H1 (cell line): ENCODE measurements at regions not wholly inside any gene's neighbourhood (a gene's known extent, or its start where the extent isn't known, plus 50 kb on each side); places are given as distances from the start of the nearest gene placed in this dataset.

ENCODE experiments used
- CTCF ChIA-PET: fragments of 300-600 bp; sonication (Branson Sonifier 250); formaldehyde crosslinking; loops from one replicate; lab custom pipeline; 2021; ENCODE audit not compliant: partially characterized antibody; lab: Charles Lee
- POLR2A ChIA-PET: fragments of 300-600 bp; sonication (Branson Sonifier 250); formaldehyde crosslinking; loops from one replicate; lab custom pipeline; 2021; ENCODE audit warnings: inconsistent platforms; ENCODE audit not compliant: partially characterized antibody; lab: Charles Lee
- DNase-seq, 2 experiments: peaks; one replicate each; pipeline versions ENCODE4 v3.0.0 to v3.0.0-alpha.2; 2010 to 2022; ENCODE audit warnings: low spot score in 2 of 2, low read depth in 1 of 2, mixed read lengths in 1 of 2
- FAIRE-seq: peaks from 2 replicates; lab custom pipeline; 2011; peaks lifted over from hg19 to GRCh38; lab: Jason Lieb, UNC
- H2AFZ ChIP-seq: 2 replicates; pipeline ENCODE4 v1.8.1; 2012; ENCODE audit warnings: low read length, inconsistent platforms
- H2AK5ac ChIP-seq: 2 replicates; pipeline ENCODE4 v1.6.1; 2013; ENCODE audit warnings: low read depth, low read length
- H2BK120ac ChIP-seq: replicated peaks from 2 replicates; pipeline ENCODE3; 2013; ENCODE audit warnings: low read depth, low read length, inconsistent platforms
- H2BK12ac ChIP-seq: 2 replicates; pipeline ENCODE4 v1.6.1; 2013; ENCODE audit warnings: low read depth, low read length
- H2BK15ac ChIP-seq: 2 replicates; pipeline ENCODE4 v1.6.1; 2013; ENCODE audit warnings: low read length
- H2BK20ac ChIP-seq: 2 replicates; pipeline ENCODE4 v1.6.1; 2013; ENCODE audit warnings: low read length
- H2BK5ac ChIP-seq: 2 replicates; pipeline ENCODE4 v1.6.1; 2013; ENCODE audit warnings: low read depth, low read length
- H3K14ac ChIP-seq: 2 replicates; pipeline ENCODE4 v1.6.1; 2013; ENCODE audit warnings: inconsistent platforms; ENCODE audit not compliant: insufficient read length
- H3K18ac ChIP-seq: 2 replicates; pipeline ENCODE4 v1.6.1; 2013; ENCODE audit warnings: low read length; ENCODE audit errors: extremely low read depth
- H3K23ac ChIP-seq: 2 replicates; pipeline ENCODE4 v1.6.1; 2013; ENCODE audit warnings: inconsistent platforms; ENCODE audit not compliant: insufficient read length
- H3K23me2 ChIP-seq: 2 replicates; pipeline ENCODE4 v1.6.1; 2013; ENCODE audit warnings: low read depth, low read length
- H3K27ac ChIP-seq: 2 replicates; pipeline ENCODE4 v1.6.1; 2011; ENCODE audit warnings: low read depth, low read length, inconsistent platforms
- H3K27me3 ChIP-seq, 4 experiments: replicated peaks in 1 of 4; 1 replicate in 1 of 4; 2 replicates in 3 of 4; pipeline versions ENCODE4 v1.6.1 to v1.8.1; 2011 to 2013; ENCODE audit warnings: low read length in 3 of 4, mild to moderate bottlenecking in 3 of 4, inconsistent platforms in 2 of 4, mixed read lengths in 2 of 4, moderate library complexity in 1 of 4; ENCODE audit not compliant: control insufficient read depth in 3 of 4, insufficient read depth in 3 of 4; ENCODE audit errors: extremely low read depth in 1 of 4
- H3K36me3 ChIP-seq, 4 experiments: 2 replicates each; pipeline versions ENCODE4 v1.6.1 to v1.8.1; 2011 to 2013; ENCODE audit warnings: mild to moderate bottlenecking in 4 of 4, low read length in 3 of 4, moderate library complexity in 2 of 4, control low read depth in 1 of 4, inconsistent platforms in 1 of 4; ENCODE audit not compliant: insufficient read depth in 4 of 4, control insufficient read depth in 2 of 4
- H3K4ac ChIP-seq: replicated peaks from 2 replicates; pipeline ENCODE3; 2013; ENCODE audit warnings: low read length, low read depth, mixed read lengths, inconsistent platforms; ENCODE audit not compliant: insufficient read length
- H3K4me1 ChIP-seq, 4 experiments: replicated peaks in 1 of 4; 1 replicate in 1 of 4; 2 replicates in 3 of 4; pipeline versions ENCODE4 v1.6.1 to v1.8.1; 2011 to 2013; ENCODE audit warnings: low read length in 3 of 4, inconsistent platforms in 2 of 4, mixed read lengths in 1 of 4; ENCODE audit not compliant: insufficient read depth in 4 of 4, control insufficient read depth in 3 of 4
- H3K4me2 ChIP-seq, 2 experiments: 2 replicates each; pipeline versions ENCODE4 v1.6.1 to v1.8.1; 2011 to 2013; ENCODE audit warnings: low read depth in 2 of 2, low read length in 2 of 2, control low read depth in 1 of 2, inconsistent platforms in 1 of 2, mild to moderate bottlenecking in 1 of 2; ENCODE audit not compliant: insufficient read depth in 1 of 2
- H3K4me3 ChIP-seq, 4 experiments: fragments of 200-600, 300-600 bp in 1 of 4; sonication (generic), shearing (Covaris generic), sonication (Bioruptor Twin) in 1 of 4; 2 replicates each; pipeline versions ENCODE4 v1.5.1 to v1.8.1; 2011 to 2016; ENCODE audit warnings: low read length in 4 of 4, low read depth in 3 of 4, control low read depth in 2 of 4, inconsistent platforms in 2 of 4, mild to moderate bottlenecking in 2 of 4, mixed read lengths in 1 of 4, moderate library complexity in 1 of 4; ENCODE audit not compliant: insufficient read depth in 2 of 4; ENCODE audit errors: extremely low read depth in 1 of 4
- H3K56ac ChIP-seq: replicated peaks from 2 replicates; pipeline ENCODE3; 2013; ENCODE audit warnings: low read depth, mild to moderate bottlenecking, mixed read lengths, low read length, inconsistent platforms; ENCODE audit not compliant: insufficient read length
- H3K79me1 ChIP-seq: 2 replicates; pipeline ENCODE4 v1.6.1; 2013; ENCODE audit warnings: low read depth, low read length, control low read depth
- H3K79me2 ChIP-seq, 2 experiments: 2 replicates each; pipeline versions ENCODE4 v1.6.1 to v1.8.1; 2012 to 2013; ENCODE audit warnings: low read length in 2 of 2, mild to moderate bottlenecking in 2 of 2, inconsistent platforms in 1 of 2; ENCODE audit not compliant: insufficient read depth in 2 of 2, control insufficient read depth in 1 of 2
- H3K9ac ChIP-seq, 4 experiments: replicated peaks in 1 of 4; 1 replicate in 1 of 4; 2 replicates in 3 of 4; pipeline versions ENCODE4 v1.6.1 to v1.8.1; 2011 to 2013; ENCODE audit warnings: low read depth in 3 of 4, low read length in 3 of 4, control low read depth in 2 of 4, mild to moderate bottlenecking in 2 of 4, moderate library complexity in 2 of 4, inconsistent platforms in 1 of 4; ENCODE audit errors: extremely low read depth in 1 of 4
- H3K9me3 ChIP-seq, 2 experiments: 2 replicates each; pipeline versions ENCODE4 v1.6.1 to v1.8.1; 2012 to 2013; ENCODE audit warnings: mild to moderate bottlenecking in 2 of 2, moderate library complexity in 2 of 2, control low read depth in 1 of 2, inconsistent platforms in 1 of 2, low read depth in 1 of 2, low read length in 1 of 2, mixed read lengths in 1 of 2; ENCODE audit not compliant: insufficient read depth in 2 of 2
- H4K20me1 ChIP-seq, 2 experiments: replicated peaks in 1 of 2; 2 replicates each; pipeline versions ENCODE3 to v1.8.1; 2011 to 2013; ENCODE audit warnings: inconsistent platforms in 2 of 2, low read length in 2 of 2, mild to moderate bottlenecking in 1 of 2; ENCODE audit not compliant: insufficient read depth in 2 of 2, control insufficient read depth in 1 of 2
- H4K5ac ChIP-seq: 2 replicates; pipeline ENCODE4 v1.6.1; 2013; ENCODE audit warnings: low read length, low read depth, mixed read lengths, inconsistent platforms; ENCODE audit not compliant: insufficient read length
- H4K8ac ChIP-seq: 2 replicates; pipeline ENCODE4 v1.8.0; 2013; ENCODE audit warnings: mild to moderate bottlenecking, moderate library complexity, low read length, inconsistent platforms; ENCODE audit not compliant: insufficient read depth; ENCODE audit errors: extremely low read depth
- H4K91ac ChIP-seq: replicated peaks from 2 replicates; pipeline ENCODE3; 2013; ENCODE audit warnings: low read length, mixed read lengths, inconsistent platforms; ENCODE audit not compliant: insufficient read length
- POLR2AphosphoS5 ChIP-seq: IDR thresholded peaks from 2 replicates; pipeline ENCODE4 v1.6.1; 2011; ENCODE audit warnings: low read depth, low read length
- POU5F1 ChIP-seq: IDR thresholded peaks from 2 replicates; pipeline ENCODE4 v1.6.1; 2011; ENCODE audit warnings: low read depth, mild to moderate bottlenecking, low read length, moderate library complexity
- SP2 ChIP-seq: IDR thresholded peaks from 2 replicates; pipeline ENCODE4 v1.6.1; 2012; ENCODE audit warnings: mild to moderate bottlenecking, low read length, inconsistent platforms
- WGBS, 2 experiments: shearing (Covaris generic) in 1 of 2; methylation state at CpG; one replicate each; pipeline versions ENCODE4 v1.1.6 to v1.1.7; 2013 to 2015; ENCODE audit warnings: low lambda C conversion rate in 2 of 2, mixed read lengths in 2 of 2, inconsistent platforms in 1 of 2, low coverage in 1 of 2, missing lambda C conversion rate in 1 of 2; ENCODE audit not compliant: insufficient replicate concordance in 2 of 2, insufficient coverage in 1 of 2, insufficient read length in 1 of 2; ENCODE audit errors: extremely low coverage in 1 of 2, missing lambda C conversion rate in 1 of 2; 5-methylcytosine and 5-hydroxymethylcytosine counted together

DNA sequence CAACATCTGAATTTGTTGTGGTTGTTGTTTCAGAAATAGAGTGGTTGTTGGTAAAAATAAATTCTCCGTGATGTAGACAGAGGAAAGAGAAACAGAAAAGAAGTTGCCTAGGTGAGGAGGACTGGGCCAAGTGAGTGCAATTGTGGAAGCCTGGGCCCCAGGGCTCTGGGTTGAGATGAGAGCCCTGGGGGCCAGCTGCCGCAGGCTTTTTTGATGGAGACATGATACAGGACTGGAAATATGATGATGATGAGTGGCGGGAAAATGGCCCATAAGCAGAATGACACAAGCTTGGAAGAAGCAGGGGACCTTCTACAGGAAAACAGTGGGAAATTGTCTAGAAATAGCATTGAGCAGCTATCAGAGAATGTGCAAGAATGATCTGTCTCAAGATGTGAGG lies 181.8 kb downstream of the TDRD15 start:
- no peaks in the 10 kb centered on the region for H3K9me3 ChIP-seq
- H3K4ac ChIP-seq = no peak overlapping the region
- H2AK5ac ChIP-seq = no peak overlapping the region
- H2BK15ac ChIP-seq = no peak overlapping the region
- no peak overlapping the region for H3K4me2 ChIP-seq
- no peak overlapping the region for H3K56ac ChIP-seq
- DNase-seq (no peak), FAIRE-seq (no peak)
- no peak overlapping the region for H2BK20ac ChIP-seq
- no peaks in the 10 kb centered on the region for H4K20me1 ChIP-seq
- H4K91ac ChIP-seq = no peak overlapping the region
- POLR2A ChIA-PET = no interaction called here
- H3K79me1 ChIP-seq = no peaks in the 10 kb centered on the region
- CTCF ChIA-PET = interaction anchor here (1.4 to 3.8 kb wide), 5 partner anchors 11 to 263 kb away, joined by 3 to 33 read pairs (median 4); no protein-coding TSS in a partner anchor
- H3K23ac ChIP-seq = no peak overlapping the region
- H3K27ac ChIP-seq = no peak overlapping the region
- H3K79me2 ChIP-seq = no peaks in the 10 kb centered on the region
- H3K27me3 ChIP-seq = no peaks in the 10 kb centered on the region
- H3K9ac ChIP-seq = no peak overlapping the region
- no peak overlapping the region for H3K4me3 ChIP-seq
- no peak overlapping the region for H4K5ac ChIP-seq
- H3K14ac ChIP-seq = no peak overlapping the region
- WGBS, 2 experiments = 91% methylated on average over 3 of the region's 3 CpGs; no CpG with 5 or more reads in 1 of the 2 experiments
- H3K18ac ChIP-seq = no peak overlapping the region
- no peak overlapping the region for H4K8ac ChIP-seq
- H3K4me1 ChIP-seq = no peaks in the 10 kb centered on the region
- TF ChIP-seq POLR2AphosphoS5 (no peak), SP2 (no peak), POU5F1 (no peak)
- no peaks in the 10 kb centered on the region for H3K36me3 ChIP-seq
- H2BK120ac ChIP-seq = no peak overlapping the region
- no peak overlapping the region for H2BK5ac ChIP-seq
- H3K23me2 ChIP-seq = no peaks in the 10 kb centered on the region
- H2AFZ ChIP-seq = no peak overlapping the region
- no peak overlapping the region for H2BK12ac ChIP-seq
